Glomerular visceral epithelial cell (primary cell): ENCODE measurements at regions not wholly inside any gene's neighbourhood (a gene's known extent, or its start where the extent isn't known, plus 50 kb on each side); places are given as distances from the start of the nearest gene placed in this dataset.

Experiments used
- DNase-seq: peaks from one replicate; pipeline ENCODE4 v3.0.0-alpha.2; 2016; ENCODE audit errors: extremely low spot score

GRCh38 chr3:161156936-161157335 is 51.8 kb upstream of the B3GALNT1 start:
- DNase-seq: no peak

- no peak for DNase-seq
These were observed 56.5 kb upstream of the B3GALNT1 start for GRCh38 chr3:161161603-161162002.

GRCh38 chr3:161163297-161163696 is 57.8 kb upstream of the NMD3 start:
- peak; percentile 88 for DNase-seq

- no peak for DNase-seq
These were observed 55.1 kb upstream of the NMD3 start for GRCh38 chr3:161166051-161166450.

GRCh38 chr3:161171113-161171512 is 50.0 kb upstream of the NMD3 start:
- peak; percentile 60 for DNase-seq
